HG03095 (cell line): ENCODE measurements at regions not wholly inside any gene's neighbourhood (a gene's known extent, or its start where the extent isn't known, plus 50 kb on each side); places are given as distances from the start of the nearest gene placed in this dataset.

Experiments used
- ATAC-seq: cut with Tn5 transposase; IDR thresholded peaks from one replicate; pipeline ENCODE4 v1.9.1; 2021; ENCODE audit warnings: moderate library complexity; ENCODE audit not compliant: unreplicated experiment

- no peak for ATAC-seq
Measured at GRCh38 chr13:34764246-34764645, 177.8 kb upstream of the NBEA start.

- ATAC-seq: no peak
Measured at GRCh38 chr13:34765446-34766180, 176.5 kb upstream of the NBEA start.

- no peak for ATAC-seq
Measured at GRCh38 chr13:34767778-34768177, 174.3 kb upstream of the NBEA start.

GRCh38 chr13:34772206-34772605, 169.9 kb upstream of the NBEA start:
- ATAC-seq: no peak

GRCh38 chr13:34772881-34773280, 169.2 kb upstream of the NBEA start:
- ATAC-seq: no peak

- no peak for ATAC-seq
Measured at GRCh38 chr13:34776390-34776981, 165.6 kb upstream of the NBEA start.

- no peak for ATAC-seq
Measured at GRCh38 chr13:34777089-34777913, 164.8 kb upstream of the NBEA start.

- no peak for ATAC-seq
Measured at GRCh38 chr13:34777914-34778303, 164.2 kb upstream of the NBEA start.

GRCh38 chr13:34779171-34779570, 162.9 kb upstream of the NBEA start:
- ATAC-seq: no peak

- no peak for ATAC-seq
Measured at GRCh38 chr13:34793301-34793700, 148.8 kb upstream of the NBEA start.

- no peak for ATAC-seq
Measured at GRCh38 chr13:34803756-34804155, 138.3 kb upstream of the NBEA start.

- no peak for ATAC-seq
Measured at GRCh38 chr13:34805347-34805746, 136.7 kb upstream of the NBEA start.

GRCh38 chr13:34808649-34809048, 133.4 kb upstream of the NBEA start:
- no peak for ATAC-seq

- ATAC-seq: no peak
Measured at GRCh38 chr13:34810996-34811395, 131.1 kb upstream of the NBEA start.

GRCh38 chr13:34815526-34815925, 126.5 kb upstream of the NBEA start:
- no peak for ATAC-seq

GRCh38 chr13:34816245-34816884, 125.7 kb upstream of the NBEA start:
- ATAC-seq: no peak

GRCh38 chr13:34816908-34817665, 125.0 kb upstream of the NBEA start:
- no peak for ATAC-seq

GRCh38 chr13:34822650-34823049, 119.4 kb upstream of the NBEA start:
- ATAC-seq: no peak

GRCh38 chr13:34826432-34826831, 115.6 kb upstream of the NBEA start:
- ATAC-seq: no peak

GRCh38 chr13:34833562-34834182, 108.4 kb upstream of the NBEA start:
- ATAC-seq: no peak
